ENCODE measurements at regions not wholly inside any gene's neighbourhood (a gene's known extent, or its start where the extent isn't known, plus 50 kb on each side); places are given as distances from the start of the nearest gene placed in this dataset.

DNA sequence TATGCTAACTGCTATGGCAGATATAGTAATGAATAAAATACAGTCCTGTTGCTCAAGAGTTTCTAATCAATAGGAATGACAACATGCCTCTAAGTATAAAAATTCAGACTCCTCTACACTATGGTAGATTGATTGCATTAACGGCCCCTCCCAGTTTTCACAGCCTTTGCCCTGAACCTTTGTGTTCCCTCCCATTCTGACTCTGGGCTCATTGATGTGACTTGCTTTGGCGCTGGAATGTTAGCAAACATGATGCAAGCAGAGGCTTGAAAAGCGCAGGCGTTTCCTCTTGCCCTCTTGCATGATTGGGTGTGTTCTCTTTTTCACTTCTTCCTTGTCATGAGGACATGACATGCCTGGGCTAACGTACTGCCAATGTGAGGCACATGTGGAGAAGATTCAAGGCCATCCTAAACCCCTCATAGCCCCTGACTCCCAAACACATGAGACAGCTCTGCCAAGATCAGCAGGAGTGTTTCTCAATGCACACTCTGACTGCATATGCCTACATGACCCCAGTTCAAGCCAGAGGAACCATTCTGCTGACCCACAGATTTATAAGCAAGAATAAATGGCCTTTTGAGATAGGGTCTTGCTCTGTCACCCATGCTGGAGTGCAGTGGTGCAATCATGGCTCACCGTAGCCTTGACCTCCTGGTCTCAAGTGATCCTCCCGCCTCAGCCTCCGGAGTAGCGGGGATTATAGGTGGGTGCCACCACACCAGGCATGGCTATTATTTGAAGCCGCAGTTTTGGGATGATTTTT lies 49.7 kb upstream of the CD28 start:
- no peak overlapping the region for H3K4me3 ChIP-seq (ENCODE audit: low read depth, low read length)
- POLR2A ChIA-PET = no interaction called here
- no peak for DNase-seq (ENCODE audit: low read depth, low spot score)
- TF ChIP-seq, protein P1, sequence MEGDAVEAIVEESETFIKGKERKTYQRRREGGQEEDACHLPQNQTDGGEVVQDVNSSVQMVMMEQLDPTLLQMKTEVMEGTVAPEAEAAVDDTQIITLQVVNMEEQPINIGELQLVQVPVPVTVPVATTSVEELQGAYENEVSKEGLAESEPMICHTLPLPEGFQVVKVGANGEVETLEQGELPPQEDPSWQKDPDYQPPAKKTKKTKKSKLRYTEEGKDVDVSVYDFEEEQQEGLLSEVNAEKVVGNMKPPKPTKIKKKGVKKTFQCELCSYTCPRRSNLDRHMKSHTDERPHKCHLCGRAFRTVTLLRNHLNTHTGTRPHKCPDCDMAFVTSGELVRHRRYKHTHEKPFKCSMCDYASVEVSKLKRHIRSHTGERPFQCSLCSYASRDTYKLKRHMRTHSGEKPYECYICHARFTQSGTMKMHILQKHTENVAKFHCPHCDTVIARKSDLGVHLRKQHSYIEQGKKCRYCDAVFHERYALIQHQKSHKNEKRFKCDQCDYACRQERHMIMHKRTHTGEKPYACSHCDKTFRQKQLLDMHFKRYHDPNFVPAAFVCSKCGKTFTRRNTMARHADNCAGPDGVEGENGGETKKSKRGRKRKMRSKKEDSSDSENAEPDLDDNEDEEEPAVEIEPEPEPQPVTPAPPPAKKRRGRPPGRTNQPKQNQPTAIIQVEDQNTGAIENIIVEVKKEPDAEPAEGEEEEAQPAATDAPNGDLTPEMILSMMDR (IDR thresholded peaks at IDR 0.05; ENCODE audit: insufficient read depth, low read length, missing control alignments) = no peak
- CTCF ChIA-PET = interaction anchor here (1.1 kb wide), 1 partner anchor 9 kb away, joined by 3 read pairs; no protein-coding TSS in a partner anchor
